HG03108 (cell line): ENCODE measurements at regions not wholly inside any gene's neighbourhood (a gene's known extent, or its start where the extent isn't known, plus 50 kb on each side); places are given as distances from the start of the nearest gene placed in this dataset.

Experiments used
- ATAC-seq: cut with Tn5 transposase; IDR thresholded peaks from one replicate; pipeline ENCODE4 v1.9.1; 2021; ENCODE audit warnings: moderate library complexity; ENCODE audit not compliant: unreplicated experiment

DNA sequence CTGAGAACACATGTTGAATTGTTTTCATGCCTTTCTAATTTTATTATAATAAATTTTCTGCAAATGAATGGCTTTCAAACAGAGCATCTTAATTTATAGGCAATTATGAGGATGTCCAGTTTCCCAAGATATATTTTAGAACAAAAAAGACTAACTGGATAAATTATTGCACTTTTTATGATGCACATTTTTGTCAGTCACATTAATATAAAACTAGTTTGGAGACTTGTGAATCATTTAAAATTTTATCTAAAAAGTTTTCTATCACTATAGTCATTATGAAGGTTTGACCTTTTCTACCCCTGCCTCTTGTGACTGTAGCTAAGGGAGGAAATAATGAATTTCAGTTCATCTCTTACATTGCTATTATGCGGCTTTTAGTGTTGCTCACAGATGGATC lies 393.8 kb downstream of the TAF11L14 start:
- ATAC-seq: no peak

DNA sequence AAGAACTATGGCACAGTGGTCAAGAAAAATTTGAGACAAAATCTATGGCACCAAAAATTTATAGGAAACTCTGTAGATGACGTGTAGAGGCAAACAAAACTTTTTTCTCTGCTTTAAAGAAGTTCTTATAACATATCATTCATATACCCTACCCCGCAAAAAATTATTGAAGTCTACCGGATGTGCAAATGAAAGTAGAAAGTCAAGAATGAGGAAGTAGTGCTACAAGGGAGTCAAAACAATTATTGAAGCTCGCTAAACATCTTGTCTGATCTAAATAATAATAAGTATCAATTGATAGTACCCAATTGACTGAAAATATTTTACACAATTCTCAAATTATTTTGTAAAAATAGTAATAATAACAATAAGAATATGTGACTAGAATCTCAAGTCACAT lies 398.5 kb downstream of the TAF11L14 start:
- ATAC-seq: no peak

DNA sequence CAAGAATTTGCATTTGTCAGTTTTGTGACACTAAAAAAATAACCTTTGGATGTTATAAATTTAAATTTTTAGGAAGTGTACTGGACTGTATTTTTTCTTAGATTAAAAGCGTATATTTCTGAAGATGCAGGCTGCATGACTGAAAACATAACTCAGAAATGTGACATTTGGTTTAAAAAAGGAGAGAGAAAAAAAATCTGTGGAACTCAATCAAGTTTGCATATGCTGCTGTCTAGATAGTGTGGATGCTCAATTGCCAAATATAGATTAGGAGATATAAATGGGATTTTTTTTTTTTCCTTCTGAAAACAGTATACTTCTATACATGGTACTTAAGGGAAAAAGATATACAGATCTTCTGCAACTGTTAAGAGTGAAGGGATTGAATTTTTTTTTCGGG lies 402.3 kb downstream of the TAF11L14 start:
- ATAC-seq: no peak

DNA sequence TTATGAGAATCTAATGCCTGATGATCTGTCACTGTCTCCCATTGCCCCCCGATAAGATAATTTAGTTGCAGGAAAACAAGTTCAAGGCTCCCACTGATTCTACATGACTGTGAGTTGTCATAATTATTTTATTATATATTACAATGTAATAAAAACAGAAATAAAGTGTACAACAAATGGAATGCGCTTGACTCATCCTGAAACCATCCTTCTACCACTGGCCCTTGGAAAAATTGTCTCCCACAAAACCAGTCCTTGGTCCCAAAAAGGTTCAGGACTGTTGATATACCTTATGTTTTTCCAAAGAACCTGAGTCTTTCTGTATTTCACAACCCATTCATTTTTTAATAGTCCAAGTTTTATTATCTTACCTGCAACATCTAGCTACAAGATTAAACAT lies 403.5 kb downstream of the TAF11L14 start:
- ATAC-seq: no peak

DNA sequence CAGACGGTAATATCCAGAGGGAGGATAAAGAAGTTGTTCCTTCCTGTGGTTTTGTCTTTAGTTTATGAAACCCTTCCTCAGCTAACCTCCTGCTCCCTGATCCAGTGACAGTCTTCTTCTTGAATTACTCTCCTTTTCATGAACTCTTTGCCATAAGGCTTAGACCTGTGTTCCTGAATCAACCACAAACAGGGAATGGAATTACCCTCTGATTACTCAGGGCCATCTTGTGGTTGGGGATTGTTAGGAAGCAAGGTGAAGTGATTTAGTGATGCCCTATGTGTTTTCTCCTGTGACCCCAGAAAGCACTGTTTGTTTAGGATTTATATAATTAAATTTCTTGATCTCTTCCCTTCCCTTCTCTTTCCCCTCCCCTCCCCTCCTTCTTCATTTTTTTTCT lies 409.1 kb downstream of the TAF11L14 start:
- ATAC-seq: no peak

DNA sequence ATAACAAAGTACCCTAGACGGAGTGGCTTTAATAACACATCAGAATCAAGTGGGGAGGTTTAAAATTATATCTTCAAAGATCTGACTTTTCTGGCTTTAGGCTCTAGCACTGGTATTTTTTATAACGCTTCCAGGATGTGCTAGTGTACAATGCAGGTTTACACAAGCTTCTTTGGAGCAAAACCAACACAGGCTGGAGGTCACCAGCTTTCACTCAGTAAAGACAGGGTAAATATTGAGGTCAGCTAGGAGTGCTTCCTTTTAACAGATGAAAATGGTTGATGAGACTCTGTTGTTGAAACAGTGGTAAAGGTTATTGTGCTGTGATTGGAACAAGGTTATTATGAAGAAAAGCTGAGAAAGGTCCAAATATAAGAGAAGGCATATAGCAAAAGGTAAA lies 414.2 kb downstream of the TAF11L14 start:
- no peak for ATAC-seq

DNA sequence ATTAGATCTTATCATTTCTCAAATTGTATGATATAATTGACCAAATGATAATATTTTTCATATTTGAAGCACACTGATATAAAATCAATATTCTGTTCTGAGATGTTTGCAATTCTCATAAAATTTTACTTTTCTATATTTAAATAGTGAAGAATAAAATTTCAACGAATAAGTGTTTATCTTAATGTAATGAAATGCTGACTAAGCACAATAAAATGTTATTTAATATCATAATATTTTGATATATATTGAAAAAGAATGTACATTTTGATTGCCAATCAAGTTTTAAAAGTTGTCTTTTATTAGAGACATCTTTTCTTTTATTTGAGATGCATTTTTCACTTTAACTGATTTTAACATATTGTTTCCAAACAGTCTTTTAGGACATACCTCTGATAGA lies 416.1 kb downstream of the TAF11L14 start:
- ATAC-seq: no peak

DNA sequence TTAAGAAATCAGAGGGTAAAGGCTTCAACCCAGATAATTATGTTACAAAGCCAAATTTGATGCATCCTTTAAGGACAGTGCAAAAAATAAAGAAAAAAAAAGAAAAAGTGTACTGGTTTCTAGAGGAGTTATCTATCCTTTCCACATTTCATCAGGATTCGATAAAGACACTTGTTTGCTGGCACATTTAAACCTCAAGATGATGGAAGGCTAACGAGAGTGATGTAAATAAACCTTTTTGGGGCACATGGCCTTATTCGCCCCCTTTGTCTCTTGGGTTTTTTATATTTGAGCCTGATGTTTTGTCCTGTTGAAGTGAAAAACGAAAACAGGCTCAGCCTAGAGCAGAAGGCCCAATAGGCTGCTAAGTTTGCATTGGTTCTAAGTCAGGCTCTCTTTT lies 416.5 kb downstream of the TAF11L14 start:
- no peak for ATAC-seq

DNA sequence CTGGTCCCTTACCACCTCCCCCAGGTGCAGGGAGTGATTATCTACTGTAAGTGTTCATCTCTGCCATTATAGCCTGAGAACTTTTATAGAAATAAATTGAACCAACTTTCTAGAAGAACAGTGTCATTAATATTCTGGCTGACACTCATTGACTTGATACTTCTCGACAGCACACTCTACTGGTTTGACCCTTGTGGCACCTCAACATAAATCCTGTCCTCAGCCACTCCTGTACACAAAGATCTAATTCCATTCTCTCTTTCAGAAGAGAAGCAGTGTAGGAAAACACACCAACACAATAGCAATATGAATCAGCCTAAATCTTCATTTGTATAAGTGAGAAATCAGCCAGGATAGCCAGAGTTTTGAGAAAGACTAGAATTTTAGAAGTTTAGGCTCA lies 417.7 kb downstream of the TAF11L14 start:
- no peak for ATAC-seq

DNA sequence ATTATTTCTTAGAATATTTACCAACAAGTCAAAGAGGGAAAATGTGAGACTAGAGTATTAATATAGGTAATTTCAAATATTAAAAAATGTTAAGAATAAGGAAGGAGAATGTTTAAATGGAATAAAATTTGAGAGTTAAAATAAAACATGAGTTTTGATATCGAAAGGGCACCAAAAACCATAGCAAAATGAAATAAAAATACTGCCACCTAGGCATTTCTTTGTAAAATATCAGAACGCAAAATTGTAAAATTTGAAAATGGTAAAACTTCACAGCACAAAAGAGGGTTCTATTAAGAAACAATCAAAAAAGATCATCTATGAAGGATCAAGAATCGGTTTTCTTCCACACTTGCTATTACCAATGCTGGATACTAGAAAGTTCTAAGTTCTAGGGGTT lies 418.3 kb downstream of the TAF11L14 start:
- ATAC-seq: no peak

DNA sequence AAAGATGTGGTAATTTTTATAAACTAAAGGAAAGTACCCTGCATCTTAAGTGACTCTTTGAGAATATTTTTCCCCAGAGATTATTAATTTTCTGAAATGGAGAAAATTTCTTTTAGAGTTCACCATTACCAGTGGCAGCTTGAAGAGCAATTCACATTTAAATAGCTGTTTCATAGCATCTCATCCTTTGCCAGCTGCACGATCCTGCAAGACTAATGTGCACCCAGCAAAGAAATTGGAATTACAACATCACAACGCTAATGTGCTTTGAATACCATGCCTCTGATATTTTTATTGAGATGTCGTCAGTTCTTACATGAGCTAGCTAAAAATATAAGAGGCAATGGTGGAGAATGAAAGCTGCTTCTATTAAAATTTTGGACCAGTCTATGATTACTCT lies 423.5 kb downstream of the TAF11L14 start:
- ATAC-seq: no peak

DNA sequence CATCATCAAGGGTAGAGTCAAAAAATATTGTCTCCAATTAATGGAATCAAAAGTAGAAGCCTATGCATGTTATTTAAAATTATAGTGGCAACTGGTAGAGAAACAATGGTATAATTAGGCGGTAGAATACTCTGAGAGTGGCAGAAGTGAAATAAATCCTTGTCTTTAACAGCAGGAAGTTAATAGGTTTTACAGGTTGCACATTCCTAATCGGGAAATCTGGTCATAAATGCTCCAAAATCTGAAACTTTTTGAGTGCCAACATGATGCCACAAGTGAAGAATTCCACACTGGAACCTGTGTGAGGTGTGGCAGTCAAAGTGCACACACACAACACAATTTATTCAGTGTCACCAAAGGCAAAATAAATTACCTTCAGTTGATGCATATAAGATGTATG lies 433.4 kb downstream of the TAF11L14 start:
- no peak for ATAC-seq

DNA sequence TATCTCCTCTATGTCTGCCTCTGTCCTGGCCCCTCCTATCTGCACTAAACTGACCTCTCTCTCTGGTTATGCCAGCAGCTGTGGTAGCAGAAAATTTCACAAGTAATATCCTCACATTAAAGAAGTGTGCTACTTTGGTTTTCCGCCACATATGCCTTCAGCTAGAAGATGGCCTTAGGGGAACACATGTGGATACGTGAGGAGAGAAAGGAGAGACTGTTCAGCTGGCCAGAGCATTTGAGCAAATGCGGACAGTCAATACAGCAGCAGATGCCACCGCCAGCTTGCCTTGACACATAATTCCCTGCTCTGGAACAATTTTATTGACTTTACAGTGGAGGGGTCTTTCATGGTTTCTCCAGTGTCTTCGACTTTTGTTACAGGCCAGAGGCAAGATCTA lies 434.6 kb downstream of the TAF11L14 start:
- no peak for ATAC-seq

DNA sequence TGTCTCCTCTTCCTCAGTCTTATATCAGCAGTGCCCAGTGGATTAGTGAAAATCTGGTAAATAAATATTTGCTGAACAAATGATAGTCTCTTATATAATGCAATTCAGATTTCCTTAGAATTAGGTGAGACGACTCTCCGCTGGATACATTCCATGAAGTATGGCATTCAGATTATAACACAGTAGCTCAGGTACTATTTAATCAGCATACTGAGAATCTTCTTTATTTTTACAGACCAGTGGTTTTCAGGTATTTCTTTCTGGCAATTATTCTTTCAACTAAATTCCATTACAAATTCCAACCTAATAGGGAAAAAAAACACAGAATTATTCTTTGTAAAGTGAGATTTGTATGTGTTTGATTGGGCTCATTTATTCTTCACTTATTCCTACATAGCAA lies 435.5 kb downstream of the TAF11L14 start:
- no peak for ATAC-seq

DNA sequence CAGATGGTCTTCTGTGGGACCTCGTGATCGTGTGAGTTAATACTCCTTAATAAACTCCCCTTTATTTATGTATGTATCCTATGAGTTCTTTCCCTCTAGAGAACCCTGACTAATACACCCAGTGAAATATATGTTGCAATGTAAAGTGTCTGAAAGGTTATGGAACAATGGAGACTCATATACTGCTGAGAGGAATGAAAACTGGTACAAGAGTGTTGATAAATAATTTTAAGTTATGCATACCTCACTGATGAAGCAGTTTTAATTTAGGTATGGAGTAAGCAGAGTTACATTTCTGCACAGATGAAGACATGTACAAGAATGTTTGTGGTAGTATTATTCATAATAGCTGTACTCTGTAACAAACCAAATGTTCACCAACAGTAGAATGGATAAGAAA lies 438.3 kb downstream of the TAF11L14 start:
- no peak for ATAC-seq

DNA sequence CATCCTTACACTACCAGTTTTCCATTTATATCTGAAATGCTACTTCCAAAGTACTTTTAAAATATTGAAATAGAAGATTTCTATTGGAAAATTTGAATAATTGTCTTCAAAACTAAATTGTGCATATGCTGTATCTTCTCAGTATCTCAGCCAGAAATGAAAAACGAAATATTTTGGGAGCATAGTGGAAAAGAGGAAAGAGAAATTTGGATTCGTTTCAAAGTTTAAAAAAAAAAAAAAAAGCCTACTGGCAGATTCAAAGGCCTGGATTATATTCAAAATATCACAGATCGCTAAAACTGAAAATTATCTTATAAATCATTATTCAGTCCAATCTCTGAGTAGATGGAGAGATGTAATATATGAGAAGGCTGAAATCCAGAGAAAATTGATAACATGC lies 440.7 kb downstream of the TAF11L14 start:
- ATAC-seq: no peak

DNA sequence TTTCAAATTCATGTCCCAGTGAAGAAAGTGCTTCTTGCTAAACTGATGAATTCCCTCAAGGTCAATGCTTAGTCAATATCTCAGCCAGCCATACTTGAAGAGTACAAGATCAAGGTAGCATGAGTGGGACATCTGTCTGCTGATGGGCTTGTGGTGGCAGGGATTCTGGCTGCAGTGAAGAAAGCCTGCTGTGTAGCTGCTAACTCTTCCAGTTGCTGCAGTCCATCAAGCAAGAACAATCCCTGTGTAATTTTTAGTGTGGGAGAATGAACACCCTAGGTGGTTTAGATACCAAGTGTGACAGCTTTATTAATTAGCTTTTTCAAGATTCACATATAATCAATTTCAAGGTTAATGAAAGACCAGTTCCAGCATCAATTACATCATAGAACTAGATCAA lies 443.9 kb downstream of the TAF11L14 start:
- no peak for ATAC-seq

DNA sequence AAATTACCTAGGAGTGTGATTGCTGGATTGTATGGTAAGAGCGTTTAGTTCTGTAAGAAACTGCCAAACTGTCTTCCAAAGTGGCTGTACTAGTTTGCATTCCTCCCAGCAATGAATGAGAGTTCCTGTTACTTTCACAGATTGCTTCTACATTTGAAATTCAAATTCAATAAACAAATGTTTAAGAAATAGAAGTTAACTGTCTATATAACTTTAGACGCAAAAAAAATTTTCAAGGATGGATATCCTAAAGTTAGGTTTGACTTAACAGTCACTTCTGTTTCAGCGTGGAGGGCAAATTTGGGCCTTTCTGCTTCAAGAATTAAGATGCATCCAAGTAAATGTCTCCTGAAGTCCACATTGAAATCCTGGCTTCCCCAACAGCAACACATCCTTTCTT lies 445.6 kb downstream of the TAF11L14 start:
- ATAC-seq: no peak

DNA sequence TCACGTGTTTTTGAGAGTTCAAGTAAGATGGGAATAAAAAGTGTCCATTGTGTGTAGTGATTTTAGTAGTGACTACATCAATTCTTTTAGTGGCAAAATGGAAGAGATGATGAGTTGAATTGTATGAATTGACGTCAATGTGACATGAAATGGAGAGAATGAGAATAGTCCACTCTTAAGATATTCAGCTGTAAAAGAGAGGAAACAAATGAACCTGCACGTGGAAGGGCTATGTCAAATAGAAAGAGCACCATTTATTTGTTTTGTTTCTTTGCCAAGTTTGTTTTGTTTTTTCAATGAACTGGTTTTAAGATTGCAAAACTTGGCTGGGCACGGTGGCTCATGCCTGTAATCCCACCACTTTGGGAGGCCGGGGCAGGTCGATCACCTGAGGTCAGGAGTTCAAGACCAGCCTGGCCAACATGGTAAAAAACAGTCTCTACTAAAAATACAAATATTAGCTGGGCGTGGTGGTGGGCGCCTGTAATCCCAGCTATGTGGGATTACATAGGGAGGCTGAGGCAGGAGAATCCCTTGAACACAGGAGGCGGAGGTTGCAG lies 453.8 kb downstream of the TAF11L14 start:
- ATAC-seq: no peak

DNA sequence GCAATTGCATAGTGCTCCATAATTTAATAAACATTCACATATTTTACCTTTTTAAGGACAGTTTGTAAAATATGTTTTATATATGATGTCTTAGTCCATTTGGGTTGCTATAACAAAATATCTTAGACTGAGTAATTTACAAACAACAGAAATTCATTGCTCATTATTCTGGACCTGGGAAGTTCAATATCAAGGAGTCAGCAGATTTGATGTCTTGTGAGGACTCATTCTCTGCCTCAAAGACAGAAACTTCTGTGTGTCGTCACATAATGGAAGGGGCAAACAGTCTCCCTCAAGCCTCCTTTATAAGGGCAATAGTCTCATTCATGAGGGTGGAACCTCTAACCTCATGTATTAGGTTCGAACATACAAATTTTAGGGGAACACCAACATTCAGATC lies 455.9 kb downstream of the TAF11L14 start:
- ATAC-seq: no peak

DNA sequence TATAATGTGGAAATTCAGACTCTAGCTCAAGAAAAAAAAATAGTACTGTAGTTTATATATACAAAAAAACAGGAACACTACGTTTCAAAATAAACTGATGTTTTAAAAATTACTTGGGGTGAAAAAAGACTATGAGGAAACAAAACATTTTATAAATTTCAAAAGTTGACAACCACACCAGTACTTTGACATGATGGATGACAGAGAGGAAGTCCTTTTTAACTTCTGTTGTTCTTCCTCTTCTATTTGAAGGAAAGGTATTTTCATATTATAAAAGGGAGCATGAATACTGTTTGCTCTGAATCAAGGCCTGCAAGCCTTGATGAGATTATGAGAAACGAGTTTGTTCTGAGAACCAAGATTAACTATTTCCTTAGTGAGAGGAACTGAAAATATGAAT lies 456.9 kb downstream of the TAF11L14 start:
- ATAC-seq: no peak

DNA sequence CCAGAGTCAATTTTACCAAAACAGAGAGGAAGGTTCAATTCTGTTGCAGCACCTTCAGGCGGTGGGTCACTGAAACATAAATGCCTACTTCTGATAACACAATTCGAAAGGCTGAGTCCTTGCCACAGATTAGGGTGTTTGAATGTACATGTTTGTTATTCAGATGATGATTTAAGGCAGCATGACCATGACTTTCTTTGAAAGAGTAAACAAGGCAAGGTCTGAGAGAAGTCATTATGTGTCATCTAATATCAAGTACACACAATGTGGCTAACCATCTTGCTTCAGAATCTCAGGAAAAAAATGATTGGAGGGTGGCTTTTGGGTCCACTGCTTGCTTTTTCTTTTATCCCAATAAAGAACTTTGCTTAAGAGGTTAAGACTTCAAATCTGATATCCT lies 457.5 kb downstream of the TAF11L14 start:
- no peak for ATAC-seq

DNA sequence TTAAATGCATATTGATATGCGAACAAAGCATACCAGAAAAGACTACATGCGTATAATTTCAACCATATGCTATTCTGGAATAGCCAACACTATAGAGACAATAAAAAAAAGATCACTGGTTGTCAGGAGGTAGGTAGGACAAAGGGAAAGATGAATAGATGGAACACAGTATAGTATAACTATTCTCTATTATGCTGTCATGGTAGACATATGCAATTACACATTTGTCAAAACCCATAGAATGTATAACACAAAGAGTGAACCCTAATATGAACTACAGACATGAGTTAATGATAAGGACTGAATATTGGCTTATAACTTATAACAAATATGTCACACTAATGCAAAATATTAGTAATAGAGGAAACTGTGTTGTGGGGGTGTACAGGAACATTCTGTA lies 460.8 kb downstream of the TAF11L14 start:
- ATAC-seq: no peak

DNA sequence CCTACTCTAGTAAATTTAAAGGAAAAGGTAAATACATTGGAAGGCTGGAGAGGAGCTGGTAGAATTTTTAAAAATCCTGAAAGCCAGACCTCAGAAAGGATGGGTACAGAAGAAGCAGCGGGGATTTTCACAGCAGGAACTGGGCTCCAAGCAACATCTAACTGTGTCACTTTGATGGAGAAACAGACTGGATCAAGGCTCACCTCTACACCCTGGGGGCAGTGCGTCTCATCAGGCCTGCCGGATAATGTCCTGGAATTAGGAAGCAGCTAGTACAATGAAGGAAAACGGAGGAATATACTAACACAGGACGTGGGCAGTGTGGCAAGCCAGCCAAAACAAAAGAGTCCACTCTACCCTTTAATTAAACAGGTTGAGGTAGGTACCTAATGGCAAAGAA lies 463.6 kb downstream of the TAF11L14 start:
- ATAC-seq: no peak
